ENCODE measurements at regions not wholly inside any gene's neighbourhood (a gene's known extent, or its start where the extent isn't known, plus 50 kb on each side); places are given as distances from the start of the nearest gene placed in this dataset.

GRCh38 chr3:102580760-102581159, 145.9 kb downstream of the ZPLD1 start:
- no peaks in the 10 kb centered on the region for H3K9me3 Mint-ChIP-seq
- H3K27me3 Mint-ChIP-seq (ENCODE audit: low read depth, poor library complexity): no peaks in the 10 kb centered on the region
- no peaks in the 10 kb centered on the region for H3K36me3 Mint-ChIP-seq (ENCODE audit: low read depth)
- no peak overlapping the region for H3K4me3 Mint-ChIP-seq
- no peaks in the 10 kb centered on the region for H3K4me1 Mint-ChIP-seq
- no peak overlapping the region for H3K27ac Mint-ChIP-seq
- no peak for DNase-seq
- no peak for TF ChIP-seq CTCF (IDR thresholded peaks at IDR 0.05)

GRCh38 chr3:102586485-102586884, 151.7 kb downstream of the ZPLD1 start:
- no peak for DNase-seq
- Mint-ChIP-seq H3K4me3 (no peak overlapping the region), H3K27ac (no peak overlapping the region), H3K9me3 (no peaks in the 10 kb centered on the region), H3K4me1 (no peaks in the 10 kb centered on the region), H3K36me3 (ENCODE audit: low read depth) (no peaks in the 10 kb centered on the region), H3K27me3 (ENCODE audit: low read depth, poor library complexity) (no peaks in the 10 kb centered on the region)
- no peak for TF ChIP-seq CTCF (IDR thresholded peaks at IDR 0.05)

- Mint-ChIP-seq H3K9me3 (peaks cover 7% of the 10 kb centered on the region), H3K27me3 (ENCODE audit: low read depth, poor library complexity) (no peaks in the 10 kb centered on the region), H3K27ac (no peak overlapping the region), H3K36me3 (ENCODE audit: low read depth) (no peaks in the 10 kb centered on the region), H3K4me1 (no peaks in the 10 kb centered on the region), H3K4me3 (no peak overlapping the region)
- DNase-seq: no peak
- TF ChIP-seq CTCF (IDR thresholded peaks at IDR 0.05): no peak
Observed at GRCh38 chr3:102593812-102594602, 159.2 kb downstream of the ZPLD1 start.

DNA sequence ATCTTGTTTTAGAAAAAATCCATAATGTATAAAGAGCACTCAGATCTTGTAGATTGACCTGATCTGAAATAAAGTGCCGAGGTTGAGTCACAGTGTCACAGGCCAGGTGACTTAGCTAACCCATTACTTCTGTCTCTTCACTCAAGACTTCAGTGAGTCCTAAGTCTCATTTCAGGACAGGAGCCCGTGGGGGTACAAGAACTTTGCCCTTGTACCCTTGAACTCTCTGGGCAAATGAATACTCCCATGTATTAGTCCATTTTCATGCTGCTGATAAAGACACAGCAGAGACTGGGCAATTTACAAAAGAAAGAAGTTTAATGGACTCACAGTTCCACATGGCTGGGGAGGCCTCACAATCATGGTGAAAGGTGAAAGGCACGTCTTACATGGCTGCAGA, 160.2 kb downstream of the ZPLD1 start:
- Mint-ChIP-seq H3K27me3 (ENCODE audit: low read depth, poor library complexity) (no peaks in the 10 kb centered on the region), H3K4me1 (no peaks in the 10 kb centered on the region), H3K36me3 (ENCODE audit: low read depth) (no peaks in the 10 kb centered on the region), H3K27ac (no peak overlapping the region), H3K4me3 (no peak overlapping the region), H3K9me3 (peaks cover 7% of the 10 kb centered on the region)
- no peak for TF ChIP-seq CTCF (IDR thresholded peaks at IDR 0.05)
- no peak for DNase-seq

GRCh38 chr3:102599819-102600576, 165.2 kb downstream of the ZPLD1 start:
- no peak for DNase-seq
- H3K27me3 Mint-ChIP-seq (ENCODE audit: low read depth, poor library complexity): peaks cover 9% of the 10 kb centered on the region
- H3K9me3 Mint-ChIP-seq: peaks cover 7% of the 10 kb centered on the region
- H3K27ac Mint-ChIP-seq: no peak overlapping the region
- no peak for TF ChIP-seq CTCF (IDR thresholded peaks at IDR 0.05)
- H3K4me1 Mint-ChIP-seq: no peaks in the 10 kb centered on the region
- H3K4me3 Mint-ChIP-seq: no peak overlapping the region
- no peaks in the 10 kb centered on the region for H3K36me3 Mint-ChIP-seq (ENCODE audit: low read depth)
